Erythroblast (primary cell): ENCODE measurements at regions not wholly inside any gene's neighbourhood (a gene's known extent, or its start where the extent isn't known, plus 50 kb on each side); places are given as distances from the start of the nearest gene placed in this dataset.

Experiments used
- GATA1 ChIP-seq: IDR thresholded peaks from 2 replicates; pipeline ENCODE4 v1.6.1; 2011; ENCODE audit warnings: low read depth, mild to moderate bottlenecking, control low read depth, low read length, moderate library complexity
- POLR2A ChIP-seq: IDR thresholded peaks from 2 replicates; pipeline ENCODE4 v1.6.1; 2011; ENCODE audit warnings: mild to moderate bottlenecking, low read length

GRCh38 chr6:141211845-141212244, 920.9 kb upstream of the GJE1 start:
- TF ChIP-seq POLR2A = no peak
- no peak for TF ChIP-seq GATA1
